K562 (cell line): ENCODE measurements at regions not wholly inside any gene's neighbourhood (a gene's known extent, or its start where the extent isn't known, plus 50 kb on each side); places are given as distances from the start of the nearest gene placed in this dataset.

Experiments used
- ATAC-seq: fragments of 200-7000 bp; cut with Tn5 transposase; 3 replicates; pipeline ENCODE4 v1.9.1; 2020; ENCODE audit warnings: moderate library complexity
- BruUV-seq: library from RNA; stranded (reverse); fragments of 400-500 nt; replicated peaks from 2 replicates; lab custom pipeline; 2021; lab: Mats Ljungman, UMichigan
- CTCF ChIA-PET: fragments of 300-600 bp; formaldehyde crosslinking; extraction: SDS; loops from one replicate; lab custom pipeline; 2021; ENCODE audit warnings: low intra/inter-chr PET ratio; lab: Yijun Ruan, JAX
- POLR2A ChIA-PET: fragments of 300-600, 350-650 bp; sonication (Branson Sonifier 250); formaldehyde crosslinking; extraction: SDS; loops from one replicate; lab custom pipeline; 2021; ENCODE audit warnings: antibody characterized with exemption, inconsistent platforms; lab: Yijun Ruan, JAX
- DNase-seq, 4 experiments: peaks; one replicate each; pipeline versions ENCODE4 v3.0.0 to v3.0.0-alpha.2; 2011 to 2018; ENCODE audit warnings: low spot score in 3 of 4, mixed read lengths in 3 of 4; ENCODE audit errors: extremely low read depth in 1 of 4
- FAIRE-seq: peaks from 2 replicates; lab custom pipeline; 2011; peaks lifted over from hg19 to GRCh38; lab: Jason Lieb, UNC
- H2AFZ ChIP-seq: 2 replicates; pipeline ENCODE4 v1.6.0; 2011; ENCODE audit warnings: low read depth, low read length, control low read depth, inconsistent platforms
- H3K27ac ChIP-seq: fragments of 200-600 bp; 3 replicates; pipeline ENCODE4 v1.8.0; 2011; ENCODE audit warnings: low read depth, mild to moderate bottlenecking, control low read depth, inconsistent platforms, low read length, moderate library complexity, mixed read lengths; ENCODE audit errors: extremely low read depth
- H3K27me3 ChIP-seq, 2 experiments: fragments of 300-600 bp in 1 of 2; 2 replicates in 1 of 2; 3 replicates in 1 of 2; pipeline versions ENCODE4 v1.6.0 to v1.8.0; 2011; ENCODE audit warnings: inconsistent platforms in 2 of 2, low read length in 2 of 2, mild to moderate bottlenecking in 1 of 2, mixed read lengths in 1 of 2, moderate library complexity in 1 of 2; ENCODE audit not compliant: control insufficient read depth in 2 of 2, insufficient read depth in 2 of 2
- H3K36me3 ChIP-seq: fragments of 300-600 bp; 3 replicates; pipeline ENCODE4 v1.8.0; 2011; ENCODE audit warnings: mild to moderate bottlenecking, low read length, inconsistent platforms; ENCODE audit not compliant: control insufficient read depth, insufficient read depth
- H3K4me1 ChIP-seq, 2 experiments: fragments of 200-600 bp in 1 of 2; replicated peaks in 1 of 2; 2 replicates in 1 of 2; 3 replicates in 1 of 2; pipeline versions ENCODE4 v1.5.1 to v1.8.0; 2011; ENCODE audit warnings: inconsistent platforms in 2 of 2, low read length in 2 of 2, mild to moderate bottlenecking in 1 of 2, mixed read lengths in 1 of 2, moderate library complexity in 1 of 2; ENCODE audit not compliant: control insufficient read depth in 2 of 2, insufficient read depth in 2 of 2
- H3K4me2 ChIP-seq: 2 replicates; pipeline ENCODE4 v1.6.1; 2011; ENCODE audit warnings: low read length, control low read depth, inconsistent platforms, mixed read lengths; ENCODE audit not compliant: insufficient read depth
- H3K4me3 ChIP-seq: fragments of 200-600 bp; sonication (generic), shearing (Covaris generic); 2 replicates; pipeline ENCODE4 v1.5.1; 2016; ENCODE audit warnings: control low read depth, inconsistent platforms
- H3K79me2 ChIP-seq: fragments of 200-600 bp; 3 replicates; pipeline ENCODE4 v1.8.0; 2011; ENCODE audit warnings: low read length, inconsistent platforms; ENCODE audit not compliant: control insufficient read depth, insufficient read depth
- H3K9ac ChIP-seq, 2 experiments: 2 replicates each; pipeline versions ENCODE4 v1.6.0 to v1.6.1; 2011; ENCODE audit warnings: low read depth in 2 of 2, low read length in 2 of 2, control low read depth in 1 of 2, inconsistent platforms in 1 of 2, mild to moderate bottlenecking in 1 of 2, mixed read lengths in 1 of 2; ENCODE audit not compliant: insufficient read depth in 1 of 2
- H3K9me1 ChIP-seq: one replicate; pipeline ENCODE4 v1.6.0; 2011; ENCODE audit warnings: inconsistent platforms, mild to moderate bottlenecking, low read length, moderate library complexity; ENCODE audit not compliant: control insufficient read depth, insufficient read depth
- H3K9me3 ChIP-seq: replicated peaks from 2 replicates; pipeline ENCODE4 v1.5.1; 2011; ENCODE audit warnings: low read depth, low read length, inconsistent platforms; ENCODE audit not compliant: control insufficient read depth, insufficient read depth
- H4K20me1 ChIP-seq: replicated peaks from 2 replicates; pipeline ENCODE4 v1.6.1; 2011; ENCODE audit warnings: low read length, inconsistent platforms, mixed read lengths; ENCODE audit not compliant: control insufficient read depth, insufficient read depth
- C11orf30 ChIP-seq: fragments of 450-650 bp; IDR thresholded peaks from 2 replicates; pipeline ENCODE4 v1.6.1; 2016; ENCODE audit warnings: low read depth, mild to moderate bottlenecking
- CBFB ChIP-seq: sonication (generic); formaldehyde crosslinking; IDR thresholded peaks from 2 replicates; pipeline ENCODE4 v1.4.0; 2020; ENCODE audit warnings: mild to moderate bottlenecking, missing genetic modification reagents
- CBX3 ChIP-seq, 2 experiments: IDR thresholded peaks; 1 replicate in 1 of 2; 2 replicates in 1 of 2; pipeline ENCODE4 v1.6.1; 2012; ENCODE audit warnings: inconsistent platforms in 2 of 2, low read length in 2 of 2, borderline replicate concordance in 1 of 2, control low read depth in 1 of 2
- DACH1 ChIP-seq: fragments of 450-650 bp; IDR thresholded peaks from 2 replicates; pipeline ENCODE4 v1.6.1; 2018; ENCODE audit not compliant: partially characterized antibody
- HMGN3 ChIP-seq: IDR thresholded peaks from 2 replicates; pipeline ENCODE4 v1.6.1; 2011; ENCODE audit warnings: borderline replicate concordance, low read depth, mild to moderate bottlenecking, mixed read lengths, low read length; ENCODE audit not compliant: insufficient read length; ENCODE audit errors: extremely low read depth
- KAT7 ChIP-seq: sonication (generic); formaldehyde crosslinking; IDR thresholded peaks from 2 replicates; pipeline ENCODE4 v1.8.0; 2022; ENCODE audit warnings: missing genetic modification reagents, mild to moderate bottlenecking, borderline replicate concordance
- MAFF ChIP-seq: IDR thresholded peaks from 2 replicates; pipeline ENCODE4 v1.6.1; 2012; ENCODE audit warnings: low read length, improper control_type of control experiment
- MAFG ChIP-seq: fragments of 450-650 bp; conservative IDR thresholded peaks from 2 replicates; pipeline ENCODE4 v1.6.1; 2016; ENCODE audit warnings: missing genetic modification characterization, missing compliant biosample characterization
- NFE2 ChIP-seq: IDR thresholded peaks from 2 replicates; pipeline ENCODE4 v1.6.1; 2014; ENCODE audit warnings: antibody characterized with exemption, low read depth
- NFE2L1 ChIP-seq: fragments of 450-650 bp; IDR thresholded peaks from 2 replicates; pipeline ENCODE4 v1.6.1; 2016; ENCODE audit warnings: missing genetic modification characterization, low read depth, mild to moderate bottlenecking, missing compliant biosample characterization, moderate library complexity, borderline replicate concordance
- RHOXF2B ChIP-seq: fragments of 250-450 bp; sonication (Bioruptor Pico); conservative IDR thresholded peaks from 2 replicates; pipeline ENCODE4 v1.5.1; 2021
- ZBED1 ChIP-seq: IDR thresholded peaks from 2 replicates; pipeline ENCODE4 v1.6.1; 2014
- ZNF133 ChIP-seq: fragments of 250-450 bp; sonication (Bioruptor Pico); IDR thresholded peaks from 2 replicates; pipeline ENCODE4 v1.4.0; 2020; ENCODE audit warnings: mild to moderate bottlenecking
- ZNF232 ChIP-seq: sonication (generic); formaldehyde crosslinking; IDR thresholded peaks from 2 replicates; pipeline ENCODE4 v1.8.0; 2022; ENCODE audit warnings: mild to moderate bottlenecking, missing genetic modification reagents
- ZNF316 ChIP-seq: fragments of 450-650 bp; IDR thresholded peaks from 2 replicates; pipeline ENCODE4 v1.6.1; 2016
- WGBS: fragments of 100-300 bp; shearing (Covaris generic); methylation state at CpG from one replicate; pipeline ENCODE4 v1.1.6; 2016; ENCODE audit warnings: low coverage, mixed read lengths; ENCODE audit not compliant: insufficient coverage; ENCODE audit errors: missing lambda C conversion rate; 5-methylcytosine and 5-hydroxymethylcytosine counted together
- in situ Hi-C: fragments of 300-500 bp; cut with MboI; formaldehyde crosslinking; loops from 4 replicates; pipeline ENCODE4 v1.15.0; 2018; ENCODE audit warnings: inconsistent platforms, mixed read lengths
- intact Hi-C: fragments of 100-400 bp; cut with micrococcal nuclease; formaldehyde crosslinking; loops from 2 replicates; pipeline ENCODE4 v1.14.2; 2022
- TF ChIP-seq, protein P1 (sequence below): fragments of 450-650 bp; IDR thresholded peaks from 2 replicates; pipeline ENCODE4 v1.6.1; 2016; ENCODE audit warnings: missing biosample characterization, missing genetic modification characterization
- TF ChIP-seq, protein P2 (sequence below): fragments of 450-650 bp; formaldehyde crosslinking; IDR thresholded peaks from 2 replicates; pipeline ENCODE4 v1.4.0; 2022; ENCODE audit warnings: missing genetic modification characterization
- TF ChIP-seq, protein P3 (sequence below), 2 experiments: fragments of 250-450 bp in 1 of 2; fragments of 450-650 bp in 1 of 2; sonication (Bioruptor Pico) in 1 of 2; IDR thresholded peaks; 2 replicates each; pipeline versions ENCODE4 v1.6.1 to v1.8.0; 2016 to 2021; ENCODE audit warnings: mild to moderate bottlenecking in 2 of 2, moderate library complexity in 2 of 2, missing compliant biosample characterization in 1 of 2, missing genetic modification characterization in 1 of 2
- TF ChIP-seq, protein P4 (sequence below): sonication (generic); IDR thresholded peaks from 2 replicates; pipeline ENCODE4 v1.6.1; 2016
- TF ChIP-seq, protein P5 (sequence below): fragments of 250-450 bp; sonication (Bioruptor Pico); IDR thresholded peaks from 2 replicates; pipeline ENCODE4 v1.8.0; 2021; ENCODE audit warnings: moderate library complexity, mild to moderate bottlenecking, inconsistent platforms

DNA sequence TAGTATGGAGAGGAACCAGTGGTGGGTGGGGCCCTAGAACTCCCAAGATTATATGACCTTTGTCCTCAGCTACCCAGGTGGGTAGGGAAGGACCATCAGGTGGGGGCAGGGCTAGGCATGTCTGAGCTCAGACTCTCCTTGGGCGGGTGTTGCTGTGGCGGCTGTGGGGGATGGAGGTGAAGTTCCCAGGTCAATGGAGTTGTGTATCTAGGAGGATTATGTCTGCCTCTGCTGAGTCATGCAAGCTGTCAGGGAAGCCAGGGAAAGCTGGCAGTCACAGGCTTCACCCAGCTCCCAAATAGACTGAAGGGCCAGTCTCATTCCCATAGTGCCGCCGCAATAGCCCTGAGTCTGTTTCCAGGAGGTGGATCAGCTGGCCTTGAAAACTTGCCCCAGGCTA, 139.7 kb upstream of the CFAP20DC start:
- Histone ChIP-seq H4K20me1 (no peaks in the 10 kb centered on the region), H3K9me3 (no peaks in the 10 kb centered on the region), H3K4me3 (no peak overlapping the region), H3K27me3 (no peaks in the 10 kb centered on the region), H2AFZ (no peak overlapping the region; the same call in 1 of the 2 replicates), H3K9me1 (no peaks in the 10 kb centered on the region), H3K4me1 (no peaks in the 10 kb centered on the region; a peak in 1 of 5 replicates), H3K4me2 (no peak overlapping the region), H3K9ac (no peak overlapping the region), H3K79me2 (no peaks in the 10 kb centered on the region), H3K27ac (no peak overlapping the region), H3K36me3 (no peaks in the 10 kb centered on the region)
- ChIA-PET POLR2A (interaction anchor here (1.0 kb wide), 1 partner anchor 392 kb away, joined by 3 read pairs; no protein-coding TSS in a partner anchor), CTCF (no interaction called here)
- FAIRE-seq, result no peak
- intact Hi-C loops, result no loop called here
- BruUV-seq, result no TSS peak
- peak in 1 of 4 experiments; percentile 11 for DNase-seq
- ATAC-seq, result no peak
- WGBS, result 7% methylated on average over 3 of the region's 4 CpGs
- in situ Hi-C loops, result no loop called here
- TF ChIP-seq, protein P1, sequence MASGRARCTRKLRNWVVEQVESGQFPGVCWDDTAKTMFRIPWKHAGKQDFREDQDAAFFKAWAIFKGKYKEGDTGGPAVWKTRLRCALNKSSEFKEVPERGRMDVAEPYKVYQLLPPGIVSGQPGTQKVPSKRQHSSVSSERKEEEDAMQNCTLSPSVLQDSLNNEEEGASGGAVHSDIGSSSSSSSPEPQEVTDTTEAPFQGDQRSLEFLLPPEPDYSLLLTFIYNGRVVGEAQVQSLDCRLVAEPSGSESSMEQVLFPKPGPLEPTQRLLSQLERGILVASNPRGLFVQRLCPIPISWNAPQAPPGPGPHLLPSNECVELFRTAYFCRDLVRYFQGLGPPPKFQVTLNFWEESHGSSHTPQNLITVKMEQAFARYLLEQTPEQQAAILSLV (tag), result no peak
- TF ChIP-seq ZNF133 (CRISPR knock-in tag) (no peak), ZNF232 (no peak), ZBED1 (no peak), CBX3 (IDR thresholded peaks at IDR 0.05; ENCODE audit: borderline replicate concordance in 1 of 2, low read length in 2 of 2) (no peak), MAFF (peak; percentile 17; the same call in 1 of the 2 replicates), NFE2L1 (tag) (peak; percentile 48), ZNF316 (peak; percentile 46; the same call in 1 of the 2 replicates), KAT7 (CRISPR knock-in tag) (no peak), MAFG (tag) (peak; percentile 57; the same call in 1 of the 2 replicates), NFE2 (peak; percentile 68), HMGN3 (no peak), C11orf30 (peak; percentile 38; the same call in 1 of the 2 replicates), DACH1 (no peak), CBFB (CRISPR knock-in tag) (no peak), RHOXF2B (no peak)
- TF ChIP-seq, protein P2, sequence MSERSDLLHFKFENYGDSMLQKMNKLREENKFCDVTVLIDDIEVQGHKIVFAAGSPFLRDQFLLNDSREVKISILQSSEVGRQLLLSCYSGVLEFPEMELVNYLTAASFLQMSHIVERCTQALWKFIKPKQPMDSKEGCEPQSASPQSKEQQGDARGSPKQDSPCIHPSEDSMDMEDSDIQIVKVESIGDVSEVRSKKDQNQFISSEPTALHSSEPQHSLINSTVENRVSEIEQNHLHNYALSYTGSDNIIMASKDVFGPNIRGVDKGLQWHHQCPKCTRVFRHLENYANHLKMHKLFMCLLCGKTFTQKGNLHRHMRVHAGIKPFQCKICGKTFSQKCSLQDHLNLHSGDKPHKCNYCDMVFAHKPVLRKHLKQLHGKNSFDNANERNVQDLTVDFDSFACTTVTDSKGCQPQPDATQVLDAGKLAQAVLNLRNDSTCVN (CRISPR knock-in tag), result no peak
- TF ChIP-seq, protein P3, sequence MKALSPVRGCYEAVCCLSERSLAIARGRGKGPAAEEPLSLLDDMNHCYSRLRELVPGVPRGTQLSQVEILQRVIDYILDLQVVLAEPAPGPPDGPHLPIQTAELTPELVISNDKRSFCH (CRISPR knock-in tag; IDR thresholded peaks at IDR 0.05), result no peak
- TF ChIP-seq, protein P3 (tag; IDR thresholded peaks at IDR 0.05), result no peak
- TF ChIP-seq, protein P4, sequence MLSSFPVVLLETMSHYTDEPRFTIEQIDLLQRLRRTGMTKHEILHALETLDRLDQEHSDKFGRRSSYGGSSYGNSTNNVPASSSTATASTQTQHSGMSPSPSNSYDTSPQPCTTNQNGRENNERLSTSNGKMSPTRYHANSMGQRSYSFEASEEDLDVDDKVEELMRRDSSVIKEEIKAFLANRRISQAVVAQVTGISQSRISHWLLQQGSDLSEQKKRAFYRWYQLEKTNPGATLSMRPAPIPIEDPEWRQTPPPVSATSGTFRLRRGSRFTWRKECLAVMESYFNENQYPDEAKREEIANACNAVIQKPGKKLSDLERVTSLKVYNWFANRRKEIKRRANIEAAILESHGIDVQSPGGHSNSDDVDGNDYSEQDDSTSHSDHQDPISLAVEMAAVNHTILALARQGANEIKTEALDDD, result no peak
- TF ChIP-seq, protein P5, sequence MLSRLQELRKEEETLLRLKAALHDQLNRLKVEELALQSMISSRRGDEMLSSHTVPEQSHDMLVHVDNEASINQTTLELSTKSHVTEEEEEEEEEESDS (CRISPR knock-in tag), result no peak
